Daoy (cell line): ENCODE measurements at regions not wholly inside any gene's neighbourhood (a gene's known extent, or its start where the extent isn't known, plus 50 kb on each side); places are given as distances from the start of the nearest gene placed in this dataset.

ENCODE experiments used
- DNase-seq: peaks from one replicate; pipeline ENCODE4 v3.0.0-alpha.2; 2015; ENCODE audit warnings: low read depth

- peak; percentile 78 for DNase-seq
These were observed 65.5 kb upstream of the UBE3A start for GRCh38 chr15:25504307-25504706.

GRCh38 chr15:25501828-25502446 is 63.1 kb upstream of the UBE3A start:
- peak; percentile 53 for DNase-seq

GRCh38 chr15:25498835-25499234 is 60.0 kb upstream of the UBE3A start:
- DNase-seq = no peak

DNA sequence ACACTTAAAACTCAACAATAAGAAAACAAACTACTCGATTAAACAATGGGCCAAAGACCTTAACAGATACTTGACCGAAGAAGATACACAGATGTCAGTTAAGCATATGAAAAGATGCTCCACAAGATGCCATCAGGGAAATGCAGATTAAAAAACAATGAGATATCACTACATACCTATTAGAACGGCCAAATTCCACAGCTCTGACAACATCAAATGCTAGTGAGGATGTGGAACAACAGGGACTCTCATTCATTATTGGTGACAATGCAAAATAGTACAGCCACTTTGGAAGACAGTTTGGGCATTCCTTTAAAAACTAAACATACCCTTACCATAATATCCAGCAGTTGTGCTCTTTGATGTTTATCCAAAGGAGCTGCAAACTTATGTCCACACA is 59.1 kb upstream of the UBE3A start:
- no peak for DNase-seq

- DNase-seq = no peak
These were observed 55.2 kb upstream of the UBE3A start for GRCh38 chr15:25493823-25494526.

DNA sequence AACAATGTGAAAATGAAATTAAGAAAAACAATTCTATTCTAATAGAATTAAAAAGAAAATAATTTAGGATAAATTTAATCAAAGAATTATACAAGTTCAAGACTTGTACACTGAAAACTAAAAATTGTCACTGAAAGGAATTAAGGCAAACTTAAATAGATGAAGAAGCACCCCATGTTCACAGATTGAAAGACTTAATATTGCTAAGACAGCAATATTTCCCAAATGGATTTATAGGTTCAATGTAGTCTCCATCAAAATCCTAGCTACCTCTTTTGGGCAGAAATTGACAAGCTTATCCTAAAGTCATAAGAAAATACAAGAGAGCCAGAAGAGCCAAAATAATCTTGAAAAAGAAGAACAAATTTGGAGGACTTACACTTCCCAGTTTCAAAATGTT is 53.5 kb upstream of the UBE3A start:
- no peak for DNase-seq
